Ascending aorta (tissue), 2 donors: ENCODE measurements at regions not wholly inside any gene's neighbourhood (a gene's known extent, or its start where the extent isn't known, plus 50 kb on each side); places are given as distances from the start of the nearest gene placed in this dataset.

ENCODE experiments used
- DNase-seq, 2 donors: peaks; one replicate each; pipeline ENCODE4 v3.0.0-alpha.2; 2019; ENCODE audit warnings: low spot score in 2 of 2
- H3K27ac ChIP-seq, 2 donors: fragments of 200-600 bp; sonication (generic); one replicate each; pipeline ENCODE4 v1.5.1; 2016 to 2017; ENCODE audit warnings: mild to moderate bottlenecking in 1 of 2
- H3K27me3 ChIP-seq: fragments of 200-600 bp; sonication (generic); one replicate; pipeline ENCODE4 v1.5.1; 2017
- H3K36me3 ChIP-seq, 2 donors: fragments of 200-600 bp; sonication (generic); one replicate each; pipeline ENCODE4 v1.5.1; 2016
- H3K4me1 ChIP-seq, 2 donors: fragments of 200-600 bp; sonication (generic); one replicate each; pipeline ENCODE4 v1.5.1; 2016 to 2017; ENCODE audit warnings: mild to moderate bottlenecking in 1 of 2
- H3K4me3 ChIP-seq, 2 donors: fragments of 200-600 bp; sonication (generic); one replicate each; pipeline ENCODE4 v1.5.1; 2016 to 2017; ENCODE audit warnings: mild to moderate bottlenecking in 1 of 2
- H3K9me3 ChIP-seq, 2 donors: fragments of 200-600 bp; sonication (generic); one replicate each; pipeline ENCODE4 v1.5.1; 2016
- CTCF ChIP-seq, 3 experiments: fragments of 200-600 bp in 2 of 3; fragments of 450-650 bp in 1 of 3; sonication (generic) in 2 of 3; IDR thresholded peaks; one replicate each; pipeline ENCODE4 v1.5.1; 2016 to 2019; ENCODE audit warnings: antibody characterized with exemption in 3 of 3, mild to moderate bottlenecking in 1 of 3, moderate library complexity in 1 of 3
- intact Hi-C: fragments of 100-400 bp; cut with DNase I; formaldehyde crosslinking; loops from one replicate; pipeline ENCODE4 v1.15.1; 2023

DNA sequence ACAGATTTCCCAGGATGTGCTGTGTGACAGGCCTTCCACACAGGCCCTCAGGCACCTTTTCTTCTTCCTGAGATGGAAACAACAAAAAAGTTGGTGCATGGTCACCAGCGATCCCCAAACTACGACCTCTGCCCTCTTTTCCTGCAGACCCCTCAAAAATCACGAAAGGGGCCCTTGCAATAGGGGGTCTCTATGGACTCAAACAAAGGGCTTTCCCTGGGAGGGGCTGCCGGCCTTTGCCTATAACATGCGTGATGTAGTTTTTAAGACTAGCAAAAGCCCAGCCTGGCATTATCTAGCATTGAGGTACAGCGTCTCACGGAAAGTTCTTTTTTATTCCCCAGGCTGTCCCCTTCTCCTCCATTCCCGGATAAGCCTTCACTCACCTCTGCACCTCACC is 71.2 kb downstream of the DIO3 start:
- H3K9me3 ChIP-seq: no peaks in the 10 kb centered on the region
- DNase-seq: no peak
- intact Hi-C loops: loop anchor here (10.0 kb wide), 1 partner anchor 778 kb away; no protein-coding TSS in a partner anchor
- no peak for TF ChIP-seq CTCF (IDR thresholded peaks at IDR 0.05)
- H3K4me3 ChIP-seq: no peak overlapping the region
- peaks cover 0 to 4% of the 10 kb centered on the region in 2 donors for H3K4me1 ChIP-seq
- H3K36me3 ChIP-seq: no peaks in the 10 kb centered on the region
- no peak overlapping the region for H3K27ac ChIP-seq
- no peaks in the 10 kb centered on the region for H3K27me3 ChIP-seq

GRCh38 chr14:101633276-101633675 is 72.0 kb downstream of the DIO3 start:
- H3K9me3 ChIP-seq: no peaks in the 10 kb centered on the region
- H3K36me3 ChIP-seq: no peaks in the 10 kb centered on the region
- no peak overlapping the region for H3K27ac ChIP-seq
- no peaks in the 10 kb centered on the region for H3K27me3 ChIP-seq
- H3K4me1 ChIP-seq: no peaks in the 10 kb centered on the region
- DNase-seq: no peak
- no peak for TF ChIP-seq CTCF (IDR thresholded peaks at IDR 0.05)
- H3K4me3 ChIP-seq: no peak overlapping the region
- intact Hi-C loops: loop anchor here (10.0 kb wide), 1 partner anchor 778 kb away; no protein-coding TSS in a partner anchor

DNA sequence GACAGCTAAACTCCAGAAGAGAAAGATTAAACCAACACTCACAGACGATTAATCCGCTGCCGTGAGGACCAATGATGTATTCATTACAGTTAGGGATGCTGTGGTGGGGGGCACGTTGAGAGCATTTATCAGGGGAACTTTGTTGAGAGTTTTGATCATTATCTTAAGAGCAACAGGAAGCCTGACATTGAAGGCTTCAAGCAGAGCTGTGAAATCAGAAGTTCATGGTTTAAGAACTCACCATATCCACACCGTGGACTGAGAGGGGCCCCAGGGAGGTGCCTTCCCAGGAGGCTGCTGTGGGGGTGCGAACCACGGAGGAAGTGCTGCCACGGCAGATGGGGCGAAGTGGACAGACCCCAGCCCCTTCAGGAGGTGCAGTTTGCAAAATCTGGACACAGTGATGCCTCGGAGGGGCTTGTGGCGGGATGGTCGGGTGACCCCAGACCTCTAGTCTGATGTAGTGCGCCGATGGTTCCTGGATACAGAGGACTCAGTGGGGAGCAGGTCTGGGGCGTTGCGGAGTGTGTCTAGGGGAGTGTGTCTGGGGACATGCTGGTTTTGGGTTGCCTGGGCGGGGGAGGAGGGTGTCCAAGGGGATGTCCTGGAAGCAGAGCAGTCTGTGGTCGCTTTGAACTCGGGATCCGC is 73.0 kb downstream of the DIO3 start:
- intact Hi-C loops: loop anchor here (10.0 kb wide), 1 partner anchor 780 kb away; no protein-coding TSS in a partner anchor
- TF ChIP-seq CTCF (IDR thresholded peaks at IDR 0.05): no peak
- H3K27ac ChIP-seq: no peak overlapping the region
- H3K9me3 ChIP-seq: no peaks in the 10 kb centered on the region
- no peaks in the 10 kb centered on the region for H3K4me1 ChIP-seq
- H3K4me3 ChIP-seq: no peak overlapping the region
- no peak for DNase-seq
- H3K27me3 ChIP-seq: no peaks in the 10 kb centered on the region
- no peaks in the 10 kb centered on the region for H3K36me3 ChIP-seq

- Histone ChIP-seq H3K4me1 (no peaks in the 10 kb centered on the region), H3K4me3 (no peak overlapping the region), H3K36me3 (no peaks in the 10 kb centered on the region), H3K9me3 (no peaks in the 10 kb centered on the region), H3K27me3 (no peaks in the 10 kb centered on the region), H3K27ac (no peak overlapping the region)
- intact Hi-C loops: loop anchor here (10.0 kb wide), 1 partner anchor 780 kb away; no protein-coding TSS in a partner anchor
- no peak for DNase-seq
- no peak for TF ChIP-seq CTCF (IDR thresholded peaks at IDR 0.05)
Measured at GRCh38 chr14:101634850-101635748, 73.8 kb downstream of the DIO3 start.

GRCh38 chr14:101635749-101636560 is 74.7 kb downstream of the DIO3 start:
- Histone ChIP-seq H3K27me3 (no peaks in the 10 kb centered on the region), H3K4me1 (no peaks in the 10 kb centered on the region)

More at GRCh38 chr14:101635749-101636560, 74.7 kb downstream of the DIO3 start:
- Histone ChIP-seq H3K27ac (no peak overlapping the region), H3K9me3 (no peaks in the 10 kb centered on the region), H3K36me3 (no peaks in the 10 kb centered on the region), H3K4me3 (no peak overlapping the region)
- intact Hi-C loops: loop anchor here (10.0 kb wide), 1 partner anchor 781 kb away; no protein-coding TSS in a partner anchor
- DNase-seq: no peak
- TF ChIP-seq CTCF (IDR thresholded peaks at IDR 0.05): no peak
